Lung (tissue), 11 donors: ENCODE measurements at regions not wholly inside any gene's neighbourhood (a gene's known extent, or its start where the extent isn't known, plus 50 kb on each side); places are given as distances from the start of the nearest gene placed in this dataset.

Experiments used
- ATAC-seq: fragments of 200-7000 bp; cut with Tn5 transposase; one replicate; pipeline ENCODE4 v1.9.1; 2020; ENCODE audit warnings: moderate number of reproducible peaks; ENCODE audit not compliant: insufficient read depth, low FRiP score
- DNase-seq, 3 donors: peaks; one replicate each; pipeline ENCODE4 v3.0.0-alpha.2; 2013 to 2017
- H3K27ac ChIP-seq, 2 donors: one replicate each; pipeline ENCODE4 v1.5.1; 2013; ENCODE audit warnings: mild to moderate bottlenecking in 2 of 2, moderate library complexity in 2 of 2, control low read depth in 1 of 2, inconsistent platforms in 1 of 2, low read depth in 1 of 2, low read length in 1 of 2
- H3K27me3 ChIP-seq, 3 donors: one replicate each; pipeline ENCODE4 v1.5.1; 2013; ENCODE audit warnings: low read length in 2 of 3; ENCODE audit not compliant: control insufficient read depth in 3 of 3, insufficient read depth in 3 of 3
- H3K36me3 ChIP-seq, 4 donors: one replicate each; pipeline ENCODE4 v1.5.1; 2013; ENCODE audit warnings: low read length in 4 of 4, mild to moderate bottlenecking in 1 of 4, moderate library complexity in 1 of 4; ENCODE audit not compliant: control insufficient read depth in 4 of 4, insufficient read depth in 4 of 4
- H3K4me1 ChIP-seq, 5 donors: one replicate each; pipeline ENCODE4 v1.5.1; 2013; ENCODE audit warnings: low read length in 5 of 5, mild to moderate bottlenecking in 2 of 5, moderate library complexity in 1 of 5; ENCODE audit not compliant: control insufficient read depth in 5 of 5, insufficient read depth in 5 of 5
- H3K4me3 ChIP-seq: one replicate; pipeline ENCODE4 v1.5.1; 2013; ENCODE audit warnings: mild to moderate bottlenecking, control low read depth, moderate library complexity
- H3K9ac ChIP-seq, 2 donors: one replicate each; pipeline ENCODE4 v1.5.1; 2013; ENCODE audit warnings: low read length in 2 of 2, control low read depth in 1 of 2; ENCODE audit not compliant: insufficient read depth in 1 of 2
- H3K9me3 ChIP-seq, 4 donors: one replicate each; pipeline ENCODE4 v1.5.1; 2013; ENCODE audit warnings: low read length in 3 of 4, mild to moderate bottlenecking in 1 of 4, moderate library complexity in 1 of 4; ENCODE audit not compliant: control insufficient read depth in 4 of 4, insufficient read depth in 3 of 4
- WGBS, 2 donors: extraction: QIAGEN DNeasy Blood & Tissue Kit; methylation state at CpG; one replicate each; pipeline ENCODE4 v1.1.7; 2013; 5-methylcytosine and 5-hydroxymethylcytosine counted together
- TF ChIP-seq, protein P1 (sequence below): IDR thresholded peaks from 2 replicates; pipeline ENCODE4 v1.5.1; 2012; ENCODE audit warnings: mild to moderate bottlenecking; ENCODE audit errors: control extremely low read depth, extremely low read depth
- donor health status: control.
- donor health status: control.
- donor health status: Bipolar disorder and iron deficiency.
- donor health status: healthy.
- donor health status: DM: yes; HTN: yes; CAD: no.

DNA sequence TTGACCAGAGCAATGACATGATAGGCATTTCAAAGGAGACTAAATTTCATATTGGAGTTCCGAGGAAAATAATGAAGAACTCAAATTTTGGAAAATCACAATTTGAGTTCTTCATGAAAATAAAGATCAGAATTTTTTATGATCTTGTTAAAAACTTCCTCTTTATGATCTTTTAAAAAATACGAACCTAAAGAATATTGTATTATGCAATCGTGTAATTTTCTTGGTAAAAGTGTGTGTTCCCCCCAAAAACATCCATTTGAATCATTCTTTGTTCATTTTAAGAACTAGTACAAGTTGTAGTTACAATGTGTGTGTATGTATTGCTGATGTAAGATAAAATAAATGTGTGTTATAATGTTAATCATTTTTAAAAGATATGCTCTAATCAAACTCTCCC lies 79.3 kb upstream of the PDK4 start:
- no peak for ATAC-seq
- DNase-seq: no peak
- TF ChIP-seq, protein P1, sequence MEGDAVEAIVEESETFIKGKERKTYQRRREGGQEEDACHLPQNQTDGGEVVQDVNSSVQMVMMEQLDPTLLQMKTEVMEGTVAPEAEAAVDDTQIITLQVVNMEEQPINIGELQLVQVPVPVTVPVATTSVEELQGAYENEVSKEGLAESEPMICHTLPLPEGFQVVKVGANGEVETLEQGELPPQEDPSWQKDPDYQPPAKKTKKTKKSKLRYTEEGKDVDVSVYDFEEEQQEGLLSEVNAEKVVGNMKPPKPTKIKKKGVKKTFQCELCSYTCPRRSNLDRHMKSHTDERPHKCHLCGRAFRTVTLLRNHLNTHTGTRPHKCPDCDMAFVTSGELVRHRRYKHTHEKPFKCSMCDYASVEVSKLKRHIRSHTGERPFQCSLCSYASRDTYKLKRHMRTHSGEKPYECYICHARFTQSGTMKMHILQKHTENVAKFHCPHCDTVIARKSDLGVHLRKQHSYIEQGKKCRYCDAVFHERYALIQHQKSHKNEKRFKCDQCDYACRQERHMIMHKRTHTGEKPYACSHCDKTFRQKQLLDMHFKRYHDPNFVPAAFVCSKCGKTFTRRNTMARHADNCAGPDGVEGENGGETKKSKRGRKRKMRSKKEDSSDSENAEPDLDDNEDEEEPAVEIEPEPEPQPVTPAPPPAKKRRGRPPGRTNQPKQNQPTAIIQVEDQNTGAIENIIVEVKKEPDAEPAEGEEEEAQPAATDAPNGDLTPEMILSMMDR: no peak

DNA sequence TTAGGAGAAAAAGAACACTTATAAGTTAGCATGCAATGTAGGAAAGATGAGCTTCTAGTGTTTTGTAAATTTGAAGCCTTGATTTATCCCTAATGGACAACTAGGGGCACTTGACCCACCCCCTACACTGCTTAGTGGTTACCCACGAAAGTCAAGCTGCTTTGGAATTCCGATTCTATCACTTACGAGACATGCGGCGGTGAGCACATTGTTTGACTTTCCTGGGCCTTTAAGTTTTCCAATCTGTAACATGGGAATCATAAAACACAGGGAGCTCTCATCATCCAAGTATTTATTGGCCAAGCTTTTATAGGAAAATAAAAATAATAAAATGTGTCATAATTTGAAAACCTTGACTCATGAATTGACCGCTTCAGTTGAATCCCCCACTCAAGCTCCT lies 78.7 kb upstream of the PDK4 start:
- ATAC-seq (no peak), DNase-seq (no peak)
- no peak overlapping the region for H3K9ac ChIP-seq
- no peaks in the 10 kb centered on the region for H3K4me1 ChIP-seq
- no peak overlapping the region for H3K4me3 ChIP-seq
- no peaks in the 10 kb centered on the region for H3K27me3 ChIP-seq
- TF ChIP-seq, protein P1: no peak
- no peaks in the 10 kb centered on the region for H3K9me3 ChIP-seq
- H3K27ac ChIP-seq: no peak overlapping the region
- WGBS, 2 donors: 94% methylated on average over 6 of the region's 6 CpGs
- no peaks in the 10 kb centered on the region for H3K36me3 ChIP-seq

More for the DNA sequence above, 79.3 kb upstream of the PDK4 start:
- Histone ChIP-seq H3K27ac (no peak overlapping the region), H3K9me3 (no peaks in the 10 kb centered on the region), H3K27me3 (no peaks in the 10 kb centered on the region), H3K36me3 (no peaks in the 10 kb centered on the region), H3K9ac (no peak overlapping the region), H3K4me1 (no peaks in the 10 kb centered on the region), H3K4me3 (no peak overlapping the region)
- WGBS, 2 donors: 69 to 81% methylated on average over 3 of the region's 3 CpGs

DNA sequence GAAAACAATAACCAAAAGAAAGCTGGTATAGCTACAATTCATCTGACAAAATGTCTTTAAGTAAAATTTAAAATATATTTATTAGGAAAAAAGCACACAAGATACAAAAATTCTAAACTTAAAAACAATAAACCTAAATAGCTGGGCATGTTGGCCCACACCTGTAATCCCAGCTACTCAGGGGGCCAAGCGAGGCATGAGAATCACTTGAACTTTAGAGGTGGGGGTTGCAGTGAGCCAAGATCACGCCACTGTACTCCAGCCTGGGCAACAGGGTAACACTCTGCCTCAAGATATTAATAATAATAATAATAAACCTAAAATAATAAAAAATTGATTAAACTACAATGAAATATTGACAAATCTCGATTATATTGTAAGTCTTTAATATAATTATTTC lies 77.8 kb upstream of the PDK4 start:
- ATAC-seq: no peak

DNA sequence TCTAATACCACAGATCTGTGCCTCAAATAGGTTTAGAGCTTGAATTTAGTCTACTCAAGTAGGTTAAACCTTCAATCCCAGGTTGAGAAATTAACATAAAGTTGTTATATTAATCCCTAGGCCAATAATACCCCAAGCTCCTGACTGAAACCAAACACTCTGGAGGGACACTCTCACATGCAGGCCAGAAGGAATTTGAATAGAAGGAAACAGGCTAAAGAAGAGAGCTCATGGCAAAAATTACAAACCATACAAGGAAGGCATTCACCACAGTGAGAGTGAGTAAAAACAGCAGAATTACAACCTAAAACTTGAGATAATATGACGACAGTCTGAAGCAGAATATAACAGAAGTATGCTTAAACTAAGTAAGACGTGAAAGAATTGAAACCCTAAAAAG lies 76.1 kb upstream of the PDK4 start:
- WGBS, 2 donors: 89 to 92% methylated on average over 2 of the region's 2 CpGs
- DNase-seq (no peak), ATAC-seq (no peak)
- no peaks in the 10 kb centered on the region for H3K27me3 ChIP-seq
- H3K9me3 ChIP-seq: no peaks in the 10 kb centered on the region
- H3K4me3 ChIP-seq: no peak overlapping the region
- TF ChIP-seq, protein P1: no peak
- no peaks in the 10 kb centered on the region for H3K4me1 ChIP-seq
- H3K27ac ChIP-seq: no peak overlapping the region
- H3K36me3 ChIP-seq: no peaks in the 10 kb centered on the region
- no peak overlapping the region for H3K9ac ChIP-seq

More for the DNA sequence above, 77.8 kb upstream of the PDK4 start:
- H3K9me3 ChIP-seq: no peaks in the 10 kb centered on the region
- no peak overlapping the region for H3K9ac ChIP-seq
- DNase-seq: no peak
- no peak overlapping the region for H3K27ac ChIP-seq
- H3K36me3 ChIP-seq: no peaks in the 10 kb centered on the region
- TF ChIP-seq, protein P1: no peak
- WGBS, 2 donors: 90 to 95% methylated on average over 3 of the region's 3 CpGs
- no peaks in the 10 kb centered on the region for H3K4me1 ChIP-seq
- H3K4me3 ChIP-seq: no peak overlapping the region
- no peaks in the 10 kb centered on the region for H3K27me3 ChIP-seq
